OCI-LY3 (cell line): ENCODE measurements at regions not wholly inside any gene's neighbourhood (a gene's known extent, or its start where the extent isn't known, plus 50 kb on each side); places are given as distances from the start of the nearest gene placed in this dataset.

Experiments used
- H2AFZ ChIP-seq: fragments of 200-600, 300-600 bp; shearing (Covaris generic); 2 replicates; pipeline ENCODE4 v1.6.0; 2014; ENCODE audit warnings: antibody characterized with exemption, low read depth, low read length
- H3K27ac ChIP-seq: fragments of 200-600, 300-600 bp; sonication (generic); 2 replicates; pipeline ENCODE4 v1.5.1; 2014; ENCODE audit warnings: mild to moderate bottlenecking, low read length, moderate library complexity, mixed read lengths
- H3K27me3 ChIP-seq: fragments of 200-600, 300-600 bp; sonication (generic); 2 replicates; pipeline ENCODE4 v1.6.1; 2014; ENCODE audit warnings: low read depth, low read length, mixed read lengths
- H3K36me3 ChIP-seq: fragments of 200-600, 300-600 bp; sonication (generic); replicated peaks from 2 replicates; pipeline ENCODE3; 2014; ENCODE audit warnings: low read depth, low read length, mixed read lengths
- H3K4me1 ChIP-seq: fragments of 300-600, 200-600 bp; sonication (generic); 2 replicates; pipeline ENCODE4 v1.6.1; 2014; ENCODE audit warnings: low read length, mixed read lengths
- H3K4me2 ChIP-seq: fragments of 200-600, 300-600 bp; sonication (generic); 2 replicates; pipeline ENCODE4 v1.6.1; 2014; ENCODE audit warnings: low read length, mixed read lengths
- H3K4me3 ChIP-seq: fragments of 300-600, 200-600 bp; sonication (generic); 2 replicates; pipeline ENCODE4 v1.5.1; 2014; ENCODE audit warnings: antibody characterized with exemption, mild to moderate bottlenecking, low read length, moderate library complexity
- H3K79me2 ChIP-seq: fragments of 300-600, 200-600 bp; shearing (Covaris generic); 2 replicates; pipeline ENCODE4 v1.6.1; 2014; ENCODE audit warnings: mild to moderate bottlenecking, low read length, mixed read lengths
- H3K9ac ChIP-seq: fragments of 300-600, 200-600 bp; shearing (Covaris generic); 2 replicates; pipeline ENCODE4 v1.6.0; 2014; ENCODE audit warnings: mild to moderate bottlenecking, low read length, moderate library complexity
- H3K9me3 ChIP-seq: fragments of 200-600, 300-600 bp; shearing (Covaris generic); 2 replicates; pipeline ENCODE4 v1.6.1; 2014; ENCODE audit warnings: low read length, mixed read lengths; ENCODE audit not compliant: insufficient read depth
- H4K20me1 ChIP-seq: fragments of 200-600, 300-600 bp; sonication (generic); 2 replicates; pipeline ENCODE4 v1.6.1; 2016; ENCODE audit warnings: low read length, mixed read lengths; ENCODE audit not compliant: insufficient read depth
- CTCF ChIP-seq: fragments of 200-600, 300-600 bp; sonication (generic); IDR thresholded peaks from 2 replicates; pipeline ENCODE4 v1.5.1; 2014; ENCODE audit warnings: antibody characterized with exemption, low read length, low read depth
- EZH2phosphoT487 ChIP-seq: fragments of 200-600 bp; shearing (Covaris generic); IDR thresholded peaks from 2 replicates; pipeline ENCODE4 v1.6.1; 2018; ENCODE audit warnings: antibody characterized with exemption, mixed run types, low read depth

- no peak overlapping the region for H3K27ac ChIP-seq
- no peak overlapping the region for H3K4me2 ChIP-seq
- no peak overlapping the region for H3K4me3 ChIP-seq
- H3K27me3 ChIP-seq = no peaks in the 10 kb centered on the region
- no peaks in the 10 kb centered on the region for H4K20me1 ChIP-seq
- no peaks in the 10 kb centered on the region for H3K36me3 ChIP-seq
- peaks cover 5% of the 10 kb centered on the region; the same call in 1 of the 2 replicates for H3K9me3 ChIP-seq
- no peak overlapping the region for H2AFZ ChIP-seq
- no peaks in the 10 kb centered on the region for H3K4me1 ChIP-seq
- no peaks in the 10 kb centered on the region for H3K79me2 ChIP-seq
- no peak for TF ChIP-seq EZH2phosphoT487
- TF ChIP-seq CTCF = no peak
- H3K9ac ChIP-seq = no peak overlapping the region
These were observed 470.5 kb downstream of the PCDH7 start for GRCh38 chr4:31190671-31191070.

- no peaks in the 10 kb centered on the region for H3K36me3 ChIP-seq
- no peaks in the 10 kb centered on the region for H3K4me1 ChIP-seq
- H3K4me2 ChIP-seq = no peak overlapping the region
- H4K20me1 ChIP-seq = no peaks in the 10 kb centered on the region
- no peak overlapping the region for H3K4me3 ChIP-seq
- no peak overlapping the region for H3K27ac ChIP-seq
- H2AFZ ChIP-seq = no peak overlapping the region
- no peaks in the 10 kb centered on the region for H3K79me2 ChIP-seq
- H3K27me3 ChIP-seq = no peaks in the 10 kb centered on the region
- peaks cover 5% of the 10 kb centered on the region; the same call in 1 of the 2 replicates for H3K9me3 ChIP-seq
- TF ChIP-seq CTCF (no peak), EZH2phosphoT487 (no peak)
- H3K9ac ChIP-seq = no peak overlapping the region
These were observed 472.2 kb downstream of the PCDH7 start for GRCh38 chr4:31192341-31192740.

GRCh38 chr4:31193521-31193920, 473.4 kb downstream of the PCDH7 start:
- Histone ChIP-seq H3K36me3 (no peaks in the 10 kb centered on the region), H3K27me3 (no peaks in the 10 kb centered on the region), H3K4me1 (no peaks in the 10 kb centered on the region), H2AFZ (no peak overlapping the region), H4K20me1 (no peaks in the 10 kb centered on the region), H3K4me2 (no peak overlapping the region), H3K9me3 (peaks cover 5% of the 10 kb centered on the region; the same call in 1 of the 2 replicates), H3K9ac (no peak overlapping the region), H3K4me3 (no peak overlapping the region), H3K79me2 (no peaks in the 10 kb centered on the region), H3K27ac (no peak overlapping the region)
- no peak for TF ChIP-seq EZH2phosphoT487
- TF ChIP-seq CTCF = no peak

- H3K4me2 ChIP-seq = no peak overlapping the region
- no peaks in the 10 kb centered on the region for H3K36me3 ChIP-seq
- H3K4me1 ChIP-seq = no peaks in the 10 kb centered on the region
- H3K4me3 ChIP-seq = no peak overlapping the region
- no peaks in the 10 kb centered on the region for H3K79me2 ChIP-seq
- no peak overlapping the region for H3K9ac ChIP-seq
- TF ChIP-seq CTCF (no peak), EZH2phosphoT487 (no peak)
- H3K9me3 ChIP-seq = peaks cover 9% of the 10 kb centered on the region; the same call in 1 of the 2 replicates
- H3K27me3 ChIP-seq = no peaks in the 10 kb centered on the region
- H2AFZ ChIP-seq = no peak overlapping the region
- H3K27ac ChIP-seq = no peak overlapping the region
- no peaks in the 10 kb centered on the region for H4K20me1 ChIP-seq
These were observed 474.7 kb downstream of the PCDH7 start for GRCh38 chr4:31194823-31195222.
